GM12892 (cell line): ENCODE measurements at regions not wholly inside any gene's neighbourhood (a gene's known extent, or its start where the extent isn't known, plus 50 kb on each side); places are given as distances from the start of the nearest gene placed in this dataset.

Source experiments
- POLR2A ChIP-seq: IDR thresholded peaks from 2 replicates; pipeline ENCODE4 v1.6.1; 2011; ENCODE audit warnings: low read depth, low read length, control low read depth
- POLR2AphosphoS5 ChIP-seq: IDR thresholded peaks from 2 replicates; pipeline ENCODE4 v1.6.1; 2011; ENCODE audit warnings: low read depth, low read length, control low read depth

DNA sequence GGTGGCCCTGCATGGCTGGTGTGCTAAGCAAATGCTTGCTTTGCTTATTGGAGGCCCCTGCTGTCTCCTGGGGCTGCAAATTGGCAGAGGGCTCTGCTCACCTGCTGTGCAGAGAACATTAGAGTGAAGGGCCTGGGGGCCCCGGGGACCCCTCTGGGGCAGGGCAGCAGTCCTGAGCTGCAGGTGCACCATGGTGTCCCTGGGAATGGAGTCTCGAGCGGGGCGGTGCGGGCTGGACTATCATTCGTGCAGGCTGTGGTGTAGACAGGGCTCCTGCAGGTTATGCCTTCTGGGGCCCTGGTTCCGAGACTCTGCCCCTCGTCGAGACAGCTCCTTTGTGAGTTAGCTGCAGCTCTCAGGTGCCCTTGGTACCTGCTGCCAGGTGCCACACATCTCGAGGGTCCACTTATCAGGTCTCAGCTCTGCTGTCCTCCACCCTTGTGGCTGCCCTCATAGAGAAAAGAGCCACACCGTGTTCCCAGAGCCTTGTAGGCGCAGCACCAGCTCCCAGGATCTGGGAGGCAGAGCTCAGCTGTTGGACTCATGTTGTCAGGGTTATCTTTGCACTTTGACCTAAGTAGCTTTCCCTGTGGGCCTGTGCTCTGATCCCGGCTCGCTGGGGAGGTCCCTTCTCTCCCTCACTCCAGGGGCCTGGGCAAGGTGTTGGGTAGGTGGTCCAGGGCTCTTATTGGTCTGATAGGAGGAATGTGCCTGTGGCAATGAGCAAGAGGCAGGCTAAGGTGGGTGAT, 58.0 kb upstream of the ZNF536 start:
- TF ChIP-seq POLR2AphosphoS5 (no peak), POLR2A (no peak)
